PC-9 (cell line): ENCODE measurements at regions not wholly inside any gene's neighbourhood (a gene's known extent, or its start where the extent isn't known, plus 50 kb on each side); places are given as distances from the start of the nearest gene placed in this dataset.

Experiments
- BruUV-seq: library from RNA; stranded (reverse); fragments of 400-500 nt; replicated peaks from 2 replicates; lab custom pipeline; 2021; lab: Mats Ljungman, UMichigan
- CTCF ChIA-PET: fragments of 300-600 bp; sonication (Branson Sonifier 250); formaldehyde crosslinking; loops from one replicate; lab custom pipeline; 2022; ENCODE audit warnings: antibody characterized with exemption; lab: Charles Lee
- POLR2A ChIA-PET: fragments of 300-600 bp; sonication (Branson Sonifier 250); formaldehyde crosslinking; loops from one replicate; lab custom pipeline; 2022; ENCODE audit warnings: antibody characterized with exemption; ENCODE audit not compliant: unreplicated experiment; lab: Charles Lee
- DNase-seq, 2 experiments: peaks; one replicate each; pipeline versions ENCODE4 v3.0.0 to v3.0.0-alpha.2; 2015 to 2022; ENCODE audit warnings: mixed read lengths in 1 of 2
- H2AFZ ChIP-seq: fragments of 200-600 bp; sonication (generic); 2 replicates; pipeline ENCODE4 v1.8.1; 2017; ENCODE audit warnings: antibody characterized with exemption
- H3F3A ChIP-seq: fragments of 200-600 bp; sonication (generic); 2 replicates; pipeline ENCODE4 v1.8.1; 2017; ENCODE audit warnings: antibody characterized with exemption, mild to moderate bottlenecking, low read depth; ENCODE audit not compliant: insufficient read depth
- H3K27ac ChIP-seq: fragments of 200-600 bp; sonication (generic); 2 replicates; pipeline ENCODE4 v1.6.1; 2016; ENCODE audit warnings: mixed run types
- H3K27me3 ChIP-seq: fragments of 200-600 bp; sonication (generic); 2 replicates; pipeline ENCODE4 v1.6.1; 2016; ENCODE audit warnings: low read depth, mixed run types; ENCODE audit not compliant: insufficient read depth
- H3K36me3 ChIP-seq: fragments of 200-600 bp; sonication (generic); 2 replicates; pipeline ENCODE4 v1.6.1; 2016; ENCODE audit warnings: low read depth, mixed run types
- H3K4me1 ChIP-seq: fragments of 200-600 bp; sonication (generic); replicated peaks from 2 replicates; pipeline ENCODE4 v1.6.1; 2016; ENCODE audit warnings: mixed run types; ENCODE audit not compliant: insufficient read depth
- H3K4me2 ChIP-seq: fragments of 200-600 bp; sonication (generic); 2 replicates; pipeline ENCODE4 v1.6.1; 2017; ENCODE audit warnings: mixed run types
- H3K4me3 ChIP-seq: fragments of 200-600 bp; sonication (generic); 2 replicates; pipeline ENCODE4 v1.6.1; 2016; ENCODE audit warnings: mixed run types
- H3K79me2 ChIP-seq: fragments of 200-600 bp; sonication (generic); 2 replicates; pipeline ENCODE4 v1.6.1; 2017; ENCODE audit warnings: low read depth, mixed run types
- H3K9me2 ChIP-seq: fragments of 200-600 bp; sonication (generic); 2 replicates; pipeline ENCODE4 v1.8.1; 2017; ENCODE audit warnings: mild to moderate bottlenecking; ENCODE audit not compliant: insufficient read depth
- H3K9me3 ChIP-seq: fragments of 200-600 bp; sonication (generic); 2 replicates; pipeline ENCODE4 v1.8.1; 2016; ENCODE audit warnings: low read depth; ENCODE audit not compliant: insufficient read depth
- H4K20me1 ChIP-seq: fragments of 200-600 bp; sonication (generic); 2 replicates; pipeline ENCODE4 v1.8.1; 2017; ENCODE audit not compliant: insufficient read depth
- EZH2 ChIP-seq: fragments of 200-600 bp; sonication (generic); IDR thresholded peaks from 2 replicates; pipeline ENCODE4 v1.8.0; 2017; ENCODE audit warnings: antibody characterized with exemption, low read depth
- intact Hi-C: fragments of 100-400 bp; cut with micrococcal nuclease; formaldehyde crosslinking; loops from one replicate; pipeline ENCODE4 v1.10.0; 2022; ENCODE audit not compliant: unreplicated experiment
- TF ChIP-seq, protein P1 (sequence below): fragments of 200-600 bp; sonication (generic); conservative IDR thresholded peaks from 2 replicates; pipeline ENCODE4 v1.6.1; 2017; ENCODE audit warnings: mixed run types, antibody characterized with exemption, mild to moderate bottlenecking, moderate library complexity

GRCh38 chr9:8020186-8020585 lies 220.6 kb upstream of the DMAC1 start:
- POLR2A ChIA-PET = no interaction called here
- intact Hi-C loops = no loop called here
- TF ChIP-seq, protein P1, sequence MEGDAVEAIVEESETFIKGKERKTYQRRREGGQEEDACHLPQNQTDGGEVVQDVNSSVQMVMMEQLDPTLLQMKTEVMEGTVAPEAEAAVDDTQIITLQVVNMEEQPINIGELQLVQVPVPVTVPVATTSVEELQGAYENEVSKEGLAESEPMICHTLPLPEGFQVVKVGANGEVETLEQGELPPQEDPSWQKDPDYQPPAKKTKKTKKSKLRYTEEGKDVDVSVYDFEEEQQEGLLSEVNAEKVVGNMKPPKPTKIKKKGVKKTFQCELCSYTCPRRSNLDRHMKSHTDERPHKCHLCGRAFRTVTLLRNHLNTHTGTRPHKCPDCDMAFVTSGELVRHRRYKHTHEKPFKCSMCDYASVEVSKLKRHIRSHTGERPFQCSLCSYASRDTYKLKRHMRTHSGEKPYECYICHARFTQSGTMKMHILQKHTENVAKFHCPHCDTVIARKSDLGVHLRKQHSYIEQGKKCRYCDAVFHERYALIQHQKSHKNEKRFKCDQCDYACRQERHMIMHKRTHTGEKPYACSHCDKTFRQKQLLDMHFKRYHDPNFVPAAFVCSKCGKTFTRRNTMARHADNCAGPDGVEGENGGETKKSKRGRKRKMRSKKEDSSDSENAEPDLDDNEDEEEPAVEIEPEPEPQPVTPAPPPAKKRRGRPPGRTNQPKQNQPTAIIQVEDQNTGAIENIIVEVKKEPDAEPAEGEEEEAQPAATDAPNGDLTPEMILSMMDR = no peak
- TF ChIP-seq EZH2 = no peak
- no peaks in the 10 kb centered on the region for H3F3A ChIP-seq
- H3K36me3 ChIP-seq = no peaks in the 10 kb centered on the region
- H3K4me2 ChIP-seq = no peak overlapping the region
- DNase-seq = no peak
- no peaks in the 10 kb centered on the region for H3K4me1 ChIP-seq
- H2AFZ ChIP-seq = no peak overlapping the region
- H3K27me3 ChIP-seq = no peaks in the 10 kb centered on the region
- no peaks in the 10 kb centered on the region for H4K20me1 ChIP-seq
- no TSS peak for BruUV-seq
- CTCF ChIA-PET = no interaction called here
- no peaks in the 10 kb centered on the region for H3K9me3 ChIP-seq
- no peak overlapping the region for H3K27ac ChIP-seq
- no peaks in the 10 kb centered on the region for H3K79me2 ChIP-seq
- no peak overlapping the region for H3K4me3 ChIP-seq
- H3K9me2 ChIP-seq = no peaks in the 10 kb centered on the region

GRCh38 chr9:8019636-8020035 lies 220.1 kb upstream of the DMAC1 start:
- POLR2A ChIA-PET = no interaction called here
- H4K20me1 ChIP-seq = no peaks in the 10 kb centered on the region
- CTCF ChIA-PET = no interaction called here

DNA sequence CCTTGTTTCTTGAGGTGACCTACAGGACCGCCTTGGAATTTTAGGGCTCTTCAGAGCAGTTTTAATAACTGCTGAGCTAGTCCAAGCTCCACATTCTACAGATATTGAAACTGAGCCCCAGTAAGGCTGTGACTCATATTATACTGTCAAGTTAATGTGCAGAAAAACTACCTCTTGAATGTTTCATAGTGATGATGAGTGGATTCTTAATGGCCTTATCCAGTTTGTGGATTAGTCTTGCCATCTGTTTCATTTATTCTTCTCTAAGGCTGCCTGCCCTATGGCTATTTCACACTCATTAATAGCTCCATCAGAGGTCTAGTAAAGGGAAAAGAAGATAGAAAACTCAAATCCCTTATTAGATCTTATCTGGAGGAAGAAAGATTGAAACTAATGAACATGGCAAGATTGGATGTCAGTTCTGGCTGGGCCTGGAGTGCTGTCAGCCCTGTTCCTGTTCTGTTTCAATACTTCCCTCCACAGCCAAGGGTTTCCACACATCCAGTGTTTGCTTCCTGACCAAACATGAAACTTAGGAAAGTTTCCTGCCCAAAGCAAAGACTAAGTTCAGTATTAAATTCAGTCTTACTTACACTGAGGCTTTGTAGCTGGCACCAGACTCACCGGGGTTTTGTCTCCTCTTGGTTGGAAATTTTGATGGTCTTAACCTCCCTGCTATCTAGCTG lies 215.6 kb upstream of the DMAC1 start:
- ChIA-PET POLR2A (no interaction called here), CTCF (no interaction called here)
- H3K79me2 ChIP-seq = no peaks in the 10 kb centered on the region
- H3K27me3 ChIP-seq = no peaks in the 10 kb centered on the region
- no peak overlapping the region for H2AFZ ChIP-seq
- H3K36me3 ChIP-seq = no peaks in the 10 kb centered on the region
- H3K4me2 ChIP-seq = no peak overlapping the region
- intact Hi-C loops = no loop called here
- no peaks in the 10 kb centered on the region for H3K9me3 ChIP-seq
- H3K9me2 ChIP-seq = no peaks in the 10 kb centered on the region
- no peaks in the 10 kb centered on the region for H3K4me1 ChIP-seq
- TF ChIP-seq EZH2 = no peak
- TF ChIP-seq, protein P1 = no peak
- BruUV-seq = no TSS peak
- no peaks in the 10 kb centered on the region for H3F3A ChIP-seq
- no peak overlapping the region for H3K27ac ChIP-seq
- H3K4me3 ChIP-seq = no peak overlapping the region
- H4K20me1 ChIP-seq = no peaks in the 10 kb centered on the region
- no peak for DNase-seq

More at GRCh38 chr9:8019636-8020035, 220.1 kb upstream of the DMAC1 start:
- no TSS peak for BruUV-seq
- no peak overlapping the region for H3K4me2 ChIP-seq
- H3K4me3 ChIP-seq = no peak overlapping the region
- no peak overlapping the region for H2AFZ ChIP-seq
- DNase-seq = no peak
- H3K27ac ChIP-seq = no peak overlapping the region
- no peaks in the 10 kb centered on the region for H3K9me2 ChIP-seq
- TF ChIP-seq, protein P1 = no peak
- no peak for TF ChIP-seq EZH2
- H3K36me3 ChIP-seq = no peaks in the 10 kb centered on the region
- intact Hi-C loops = no loop called here
- no peaks in the 10 kb centered on the region for H3K9me3 ChIP-seq
- H3K4me1 ChIP-seq = no peaks in the 10 kb centered on the region
- H3K79me2 ChIP-seq = no peaks in the 10 kb centered on the region
- no peaks in the 10 kb centered on the region for H3K27me3 ChIP-seq
- H3F3A ChIP-seq = no peaks in the 10 kb centered on the region
